ENCODE measurements at regions not wholly inside any gene's neighbourhood (a gene's known extent, or its start where the extent isn't known, plus 50 kb on each side); places are given as distances from the start of the nearest gene placed in this dataset.

DNA sequence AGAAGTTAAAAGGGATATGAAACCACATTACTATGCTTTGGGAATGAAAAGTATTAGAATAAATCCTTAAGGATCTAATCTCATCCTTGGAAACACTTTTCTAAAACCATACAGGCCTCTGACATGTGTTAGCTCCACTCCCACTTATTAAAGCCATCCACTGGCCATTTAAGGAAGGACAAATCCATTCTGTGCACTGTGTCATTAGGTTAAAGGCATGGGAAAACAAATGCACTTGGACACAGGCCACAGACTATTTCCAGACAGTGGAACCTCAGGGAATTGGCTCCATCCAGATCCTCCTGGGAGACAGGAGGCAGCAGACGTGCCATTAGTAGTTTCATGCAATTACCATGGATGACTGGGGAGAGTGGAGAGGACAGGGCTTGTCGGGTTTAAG is 454.9 kb downstream of the ENC1 start:
- no peak overlapping the region for H3K27ac ChIP-seq
- H3K4me2 ChIP-seq, result no peak overlapping the region
- Mint-ChIP-seq H3K27me3 (ENCODE audit: insufficient read depth, low read depth) (peaks cover 11% of the 10 kb centered on the region), H3K9me3 (peaks cover 6% of the 10 kb centered on the region), H3K36me3 (peaks cover 2% of the 10 kb centered on the region), H3K4me1 (peaks cover 37% of the 10 kb centered on the region), H3K27ac (peak overlapping the region; percentile 10), H3K4me3 (no peak overlapping the region)
- no peak overlapping the region for H2AFZ ChIP-seq (replicated peaks)
- H3K4me3 ChIP-seq, result no peak overlapping the region
- DNase-seq (ENCODE audit: low spot score), result no peak
- no peaks in the 10 kb centered on the region for H3K27me3 ChIP-seq
- H3F3A ChIP-seq (ENCODE audit: low read depth), result peaks cover 23% of the 10 kb centered on the region
- H3K9me3 ChIP-seq (ENCODE audit: low read depth), result no peaks in the 10 kb centered on the region
- H4K20me1 ChIP-seq (ENCODE audit: low read depth), result no peaks in the 10 kb centered on the region
- H3K4me1 ChIP-seq, result peaks cover 28% of the 10 kb centered on the region
- H3K36me3 ChIP-seq, result no peaks in the 10 kb centered on the region
- no peaks in the 10 kb centered on the region for H3K79me2 ChIP-seq (ENCODE audit: low read depth)
- H3K9ac ChIP-seq, result no peak overlapping the region
- TF ChIP-seq EZH2 (IDR thresholded peaks at IDR 0.05) (no peak), EZH2phosphoT487 (IDR thresholded peaks at IDR 0.05) (no peak)
- TF ChIP-seq, protein P1, sequence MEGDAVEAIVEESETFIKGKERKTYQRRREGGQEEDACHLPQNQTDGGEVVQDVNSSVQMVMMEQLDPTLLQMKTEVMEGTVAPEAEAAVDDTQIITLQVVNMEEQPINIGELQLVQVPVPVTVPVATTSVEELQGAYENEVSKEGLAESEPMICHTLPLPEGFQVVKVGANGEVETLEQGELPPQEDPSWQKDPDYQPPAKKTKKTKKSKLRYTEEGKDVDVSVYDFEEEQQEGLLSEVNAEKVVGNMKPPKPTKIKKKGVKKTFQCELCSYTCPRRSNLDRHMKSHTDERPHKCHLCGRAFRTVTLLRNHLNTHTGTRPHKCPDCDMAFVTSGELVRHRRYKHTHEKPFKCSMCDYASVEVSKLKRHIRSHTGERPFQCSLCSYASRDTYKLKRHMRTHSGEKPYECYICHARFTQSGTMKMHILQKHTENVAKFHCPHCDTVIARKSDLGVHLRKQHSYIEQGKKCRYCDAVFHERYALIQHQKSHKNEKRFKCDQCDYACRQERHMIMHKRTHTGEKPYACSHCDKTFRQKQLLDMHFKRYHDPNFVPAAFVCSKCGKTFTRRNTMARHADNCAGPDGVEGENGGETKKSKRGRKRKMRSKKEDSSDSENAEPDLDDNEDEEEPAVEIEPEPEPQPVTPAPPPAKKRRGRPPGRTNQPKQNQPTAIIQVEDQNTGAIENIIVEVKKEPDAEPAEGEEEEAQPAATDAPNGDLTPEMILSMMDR (IDR thresholded peaks at IDR 0.05), result no peak

DNA sequence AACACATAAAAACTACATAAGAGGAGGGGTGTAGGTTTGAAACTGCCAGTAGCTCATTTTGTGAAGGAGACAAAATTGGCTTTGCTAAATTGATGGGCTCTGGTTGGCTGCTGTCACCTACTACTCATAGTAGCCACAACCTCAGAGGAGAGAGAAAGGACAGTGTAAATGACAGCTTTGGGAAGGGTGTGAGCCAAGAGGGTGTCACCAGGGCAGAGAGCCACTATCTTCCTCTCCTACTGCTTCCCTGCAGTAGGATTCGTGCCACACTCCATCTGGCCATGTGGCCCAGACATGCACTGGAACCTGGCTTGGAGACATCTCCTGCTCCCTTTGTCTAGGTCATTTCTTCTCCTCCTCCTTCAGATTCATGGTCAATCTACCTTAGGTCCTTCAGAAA is 455.9 kb downstream of the ENC1 start:
- Histone ChIP-seq H3K36me3 (no peaks in the 10 kb centered on the region), H4K20me1 (ENCODE audit: low read depth) (no peaks in the 10 kb centered on the region), H3K9me3 (ENCODE audit: low read depth) (no peaks in the 10 kb centered on the region), H2AFZ (replicated peaks) (no peak overlapping the region), H3K4me1 (peaks cover 33% of the 10 kb centered on the region), H3K4me3 (no peak overlapping the region), H3K4me2 (no peak overlapping the region), H3K79me2 (ENCODE audit: low read depth) (no peaks in the 10 kb centered on the region), H3F3A (ENCODE audit: low read depth) (peaks cover 23% of the 10 kb centered on the region), H3K27me3 (no peaks in the 10 kb centered on the region), H3K27ac (no peak overlapping the region), H3K9ac (no peak overlapping the region)
- H3K27ac Mint-ChIP-seq, result no peak overlapping the region
- no peak overlapping the region for H3K4me3 Mint-ChIP-seq
- peaks cover 11% of the 10 kb centered on the region for H3K27me3 Mint-ChIP-seq (ENCODE audit: insufficient read depth, low read depth)
- TF ChIP-seq EZH2phosphoT487 (IDR thresholded peaks at IDR 0.05) (no peak), EZH2 (IDR thresholded peaks at IDR 0.05) (no peak)
- TF ChIP-seq, protein P1 (IDR thresholded peaks at IDR 0.05), result no peak
- peaks cover 6% of the 10 kb centered on the region for H3K9me3 Mint-ChIP-seq
- no peak for DNase-seq (ENCODE audit: low spot score)
- H3K4me1 Mint-ChIP-seq, result peaks cover 46% of the 10 kb centered on the region
- no peaks in the 10 kb centered on the region for H3K36me3 Mint-ChIP-seq

DNA sequence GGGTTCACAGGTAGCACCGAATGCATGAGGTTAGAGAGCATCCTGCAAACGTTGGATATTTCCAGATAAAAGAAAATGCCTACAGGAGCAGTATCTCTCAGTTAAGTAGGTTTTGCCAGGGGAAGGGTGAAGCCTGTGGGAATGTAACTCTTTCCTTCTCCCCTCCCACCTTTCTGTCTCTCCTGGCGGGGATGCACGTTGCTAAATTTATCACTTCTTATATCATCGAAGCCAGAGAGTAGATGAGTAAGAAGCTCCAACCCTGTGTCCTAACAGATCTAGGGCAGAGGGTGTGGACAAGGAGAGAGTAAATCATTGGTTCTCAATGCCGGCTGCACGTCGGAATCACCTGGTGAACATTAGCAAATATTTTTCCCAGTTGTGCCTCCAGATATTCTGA is 457.5 kb downstream of the ENC1 start:
- Mint-ChIP-seq H3K27ac (no peak overlapping the region), H3K4me1 (peaks cover 59% of the 10 kb centered on the region), H3K36me3 (no peaks in the 10 kb centered on the region), H3K4me3 (no peak overlapping the region), H3K27me3 (ENCODE audit: insufficient read depth, low read depth) (peaks cover 11% of the 10 kb centered on the region), H3K9me3 (peaks cover 6% of the 10 kb centered on the region)
- H3K79me2 ChIP-seq (ENCODE audit: low read depth), result no peaks in the 10 kb centered on the region
- H3K4me1 ChIP-seq, result peaks cover 43% of the 10 kb centered on the region
- H3K4me3 ChIP-seq, result no peak overlapping the region
- no peak overlapping the region for H3K9ac ChIP-seq
- H3F3A ChIP-seq (ENCODE audit: low read depth), result peaks cover 27% of the 10 kb centered on the region
- no peaks in the 10 kb centered on the region for H3K36me3 ChIP-seq
- H3K4me2 ChIP-seq, result no peak overlapping the region
- no peak overlapping the region for H2AFZ ChIP-seq (replicated peaks)
- no peak overlapping the region for H3K27ac ChIP-seq
- no peak for DNase-seq (ENCODE audit: low spot score)
- H3K9me3 ChIP-seq (ENCODE audit: low read depth), result no peaks in the 10 kb centered on the region
- no peaks in the 10 kb centered on the region for H4K20me1 ChIP-seq (ENCODE audit: low read depth)
- H3K27me3 ChIP-seq, result no peaks in the 10 kb centered on the region
- TF ChIP-seq EZH2phosphoT487 (IDR thresholded peaks at IDR 0.05) (no peak), EZH2 (IDR thresholded peaks at IDR 0.05) (no peak)
- TF ChIP-seq, protein P1 (IDR thresholded peaks at IDR 0.05), result no peak
